ENCODE measurements at regions not wholly inside any gene's neighbourhood (a gene's known extent, or its start where the extent isn't known, plus 50 kb on each side); places are given as distances from the start of the nearest gene placed in this dataset.

DNA sequence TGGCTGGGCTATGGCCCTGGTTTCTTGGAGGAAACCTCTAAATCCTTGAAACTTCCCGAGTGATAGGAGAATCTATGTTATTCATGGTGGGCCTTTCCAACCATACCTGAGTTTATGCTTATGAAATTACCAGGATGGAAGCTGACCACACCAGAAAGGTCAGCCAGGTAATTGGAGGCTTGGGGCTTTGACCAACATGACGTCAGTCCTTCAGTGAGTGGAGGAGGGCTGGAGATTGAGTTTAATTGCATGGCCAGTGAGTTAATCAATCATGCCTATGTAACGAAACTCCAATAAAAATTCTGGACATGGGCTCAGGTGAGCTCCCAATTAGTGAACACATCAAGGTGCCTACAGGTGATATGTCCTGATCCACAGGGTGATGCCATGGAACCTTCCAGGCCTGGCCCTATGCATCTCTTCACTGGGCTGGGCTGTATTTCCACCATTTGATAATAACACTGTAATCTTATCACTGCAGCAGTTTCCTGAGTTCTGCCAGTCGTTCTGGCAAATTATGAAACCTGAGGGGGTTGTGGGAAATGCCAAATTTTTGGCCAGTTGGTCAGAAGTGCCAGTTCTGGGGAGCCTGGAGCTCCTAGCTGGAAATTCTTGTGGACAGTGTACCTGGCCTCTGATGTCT, 106.5 kb downstream of the CDH26 start:
- DNase-seq = no peak

DNA sequence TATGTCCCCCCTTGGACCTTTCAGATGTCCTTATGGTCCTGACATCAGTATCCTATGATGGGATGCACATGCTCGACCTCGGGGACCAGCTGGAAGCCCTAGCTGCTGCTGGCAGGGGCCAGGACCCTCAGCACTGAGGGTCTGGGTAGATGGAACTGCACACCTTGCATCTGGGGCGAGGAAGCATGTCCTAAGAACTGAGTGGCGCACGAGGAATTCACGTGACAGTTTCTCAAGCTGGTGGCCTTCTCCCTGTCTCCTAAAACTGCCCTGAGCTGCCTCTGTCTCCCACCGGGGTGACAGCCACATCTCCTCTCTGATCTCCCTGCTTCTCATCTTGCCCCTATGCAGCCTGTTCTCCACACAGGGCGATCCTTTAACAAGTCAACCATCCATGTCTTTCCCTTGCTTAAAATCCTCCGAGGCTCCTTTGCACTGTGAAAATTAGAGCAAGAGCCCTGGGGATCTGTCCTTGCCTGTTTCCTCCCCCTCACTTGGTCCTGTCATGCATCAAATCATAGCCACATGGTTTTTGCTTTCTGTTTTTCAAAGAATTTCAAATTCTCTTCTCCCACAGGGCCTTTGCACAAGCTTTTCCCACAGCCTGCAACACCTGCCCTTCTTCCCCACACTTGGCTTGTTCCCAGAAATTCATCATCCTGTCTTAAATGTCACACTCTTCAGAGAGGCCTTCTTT, 107.7 kb downstream of the CDH26 start:
- no peak for DNase-seq

DNA sequence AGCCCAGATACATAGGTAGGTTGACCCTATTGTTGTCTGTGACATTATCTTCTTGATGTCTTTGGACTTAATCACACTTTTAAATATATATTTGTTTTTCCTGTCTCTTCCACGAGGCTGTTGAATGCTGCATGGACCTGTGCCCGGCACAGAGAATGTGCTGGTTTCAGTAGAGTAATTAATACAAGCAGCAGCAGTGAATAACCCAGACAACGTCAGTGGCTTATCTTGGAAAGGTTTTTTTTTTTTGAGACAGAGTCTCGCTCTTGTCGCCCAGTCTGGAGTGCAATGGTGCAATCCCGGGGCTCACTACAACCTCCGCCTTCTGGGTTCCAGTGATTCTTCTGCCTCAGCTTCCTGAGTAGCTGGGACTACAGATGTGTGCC, 108.2 kb downstream of the CDH26 start:
- DNase-seq = no peak

DNA sequence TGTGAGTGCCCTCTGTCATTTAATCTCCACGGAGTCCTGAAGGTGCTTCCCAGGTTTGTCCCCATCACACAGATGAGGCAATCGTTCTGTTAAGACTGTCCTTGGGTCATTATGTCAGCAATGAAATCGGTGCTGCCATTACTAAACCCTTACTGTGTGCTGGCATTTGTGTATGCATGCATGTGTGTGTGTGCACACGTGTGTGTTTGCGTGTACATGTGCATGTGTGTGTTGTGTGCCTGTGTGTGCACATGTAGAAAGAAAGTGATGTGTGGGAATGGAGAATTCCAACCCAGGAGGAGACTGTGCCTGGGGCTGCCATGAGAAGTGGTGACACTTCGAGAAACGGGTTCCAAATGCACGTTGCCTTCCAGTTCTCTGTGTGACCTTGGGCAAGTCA, 110.3 kb downstream of the CDH26 start:
- no peak for DNase-seq

DNA sequence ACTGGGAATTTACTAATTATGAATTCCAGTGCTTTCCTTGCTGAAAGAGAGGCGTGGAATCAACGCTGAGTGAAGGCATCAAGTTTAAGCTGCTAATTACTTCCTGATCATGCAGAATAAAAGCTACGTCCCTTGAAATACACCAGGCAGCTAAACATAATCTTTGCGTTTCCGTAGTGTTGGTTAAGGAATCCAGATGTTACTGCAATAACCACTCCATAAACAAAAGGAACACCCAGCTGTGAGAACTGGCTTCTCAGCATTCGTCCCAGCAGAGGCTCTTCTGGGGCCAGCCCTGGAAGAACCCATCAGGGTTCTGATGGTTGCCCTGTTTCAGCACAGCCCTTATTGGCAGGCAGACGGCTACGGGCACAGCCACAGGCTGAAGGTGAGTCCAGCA, 111.4 kb downstream of the CDH26 start:
- no peak for DNase-seq

- DNase-seq = no peak
Observed at GRCh38 chr20:60070791-60071190, 112.6 kb downstream of the CDH26 start.

- DNase-seq = no peak
Observed at GRCh38 chr20:60071965-60072364, 113.7 kb downstream of the CDH26 start.

DNA sequence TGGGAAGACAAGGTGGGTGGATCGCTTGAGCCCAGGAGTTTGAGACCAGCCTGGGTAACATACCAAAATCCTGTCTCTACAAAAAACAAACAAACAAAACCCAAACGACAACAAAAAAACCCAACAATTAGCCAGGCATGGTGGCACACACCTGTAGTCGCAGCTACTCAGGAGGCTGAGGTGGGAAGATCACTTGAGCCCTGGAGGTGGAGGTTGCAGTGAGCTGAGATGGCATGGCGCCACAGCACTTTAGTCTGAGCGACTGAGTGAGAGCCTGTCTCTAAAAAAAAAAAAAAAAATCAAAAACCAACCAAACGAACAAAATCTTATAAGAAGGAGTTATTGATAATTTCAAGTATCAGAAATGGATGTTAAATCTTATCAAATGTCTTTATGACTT, 114.9 kb downstream of the CDH26 start:
- DNase-seq = no peak

GRCh38 chr20:60073504-60073903, 115.3 kb downstream of the CDH26 start:
- no peak for DNase-seq

GRCh38 chr20:60074276-60074675, 116.1 kb downstream of the CDH26 start:
- DNase-seq = no peak

GRCh38 chr20:60078351-60079250, 120.4 kb downstream of the CDH26 start:
- DNase-seq = peak; percentile 87 to 91

GRCh38 chr20:60080401-60080800, 122.2 kb downstream of the CDH26 start:
- DNase-seq = no peak

GRCh38 chr20:60085551-60086132, 127.4 kb downstream of the CDH26 start:
- DNase-seq = no peak

GRCh38 chr20:60086821-60087562, 128.8 kb downstream of the CDH26 start:
- DNase-seq = no peak

GRCh38 chr20:60087563-60088105, 129.4 kb downstream of the CDH26 start:
- no peak for DNase-seq

DNA sequence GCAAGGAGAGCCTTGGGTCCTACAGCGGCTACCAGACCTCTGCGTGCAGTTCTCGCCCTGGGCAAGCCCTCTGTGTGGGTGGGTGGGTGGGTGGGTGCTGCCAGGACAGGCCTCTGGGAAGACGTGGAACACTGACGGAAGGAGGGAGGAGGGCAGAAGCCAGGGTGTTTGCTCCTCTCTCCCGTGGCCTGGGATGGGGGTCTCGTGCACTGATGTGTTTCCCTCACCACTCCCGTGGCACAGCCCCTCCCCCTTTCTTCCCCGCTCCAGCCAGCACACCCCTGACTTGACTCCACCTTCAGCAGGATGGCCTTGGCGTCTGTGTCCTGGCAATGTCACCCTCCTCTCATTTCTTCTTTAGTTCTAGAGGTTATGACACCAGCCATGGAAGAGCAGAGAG, 130.0 kb downstream of the CDH26 start:
- DNase-seq = no peak

- no peak for DNase-seq
Observed at GRCh38 chr20:60090631-60091030, 132.4 kb downstream of the CDH26 start.

DNA sequence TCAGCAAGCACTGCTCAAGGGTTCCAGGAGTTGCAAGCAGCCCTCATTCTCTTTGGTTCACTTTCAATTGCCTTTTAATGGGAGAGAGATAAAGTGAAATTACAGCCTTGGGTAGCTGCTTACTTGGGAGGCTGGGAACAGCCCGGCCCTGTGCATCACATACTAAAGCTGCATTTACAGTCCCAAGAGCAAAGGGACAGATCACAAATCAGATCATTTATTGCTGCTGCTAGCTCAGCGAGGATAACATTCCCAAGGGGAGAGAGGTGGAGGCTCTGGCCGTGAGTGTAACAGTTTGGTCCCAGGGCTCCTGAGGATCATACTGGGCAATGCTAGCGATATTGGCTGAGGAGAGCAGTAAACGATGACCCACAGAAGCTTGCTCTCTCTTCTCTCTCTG, 133.1 kb downstream of the CDH26 start:
- no peak for DNase-seq

- no peak for DNase-seq
Observed at GRCh38 chr20:60091861-60092260, 133.6 kb downstream of the CDH26 start.

DNA sequence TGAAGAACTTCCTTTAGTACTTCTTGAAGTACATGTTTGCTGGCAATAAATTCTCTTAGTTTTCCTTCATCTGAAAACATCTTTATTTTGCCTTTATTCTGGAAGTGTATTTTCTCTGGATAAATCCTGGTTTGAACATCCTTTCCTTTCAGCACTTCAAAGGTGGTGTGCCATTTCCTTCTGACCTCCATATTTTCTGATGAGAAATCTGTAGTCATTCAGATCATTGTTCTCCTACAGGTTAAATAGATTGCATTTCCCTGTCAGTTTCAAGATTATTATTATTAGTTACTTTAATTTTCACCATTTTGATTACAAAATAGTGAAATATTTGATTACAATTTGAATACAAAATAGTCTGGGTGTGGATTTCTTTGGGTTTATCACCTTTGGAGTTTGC, 134.5 kb downstream of the CDH26 start:
- no peak for DNase-seq

- DNase-seq = no peak
Observed at GRCh38 chr20:60095456-60095855, 137.2 kb downstream of the CDH26 start.

DNA sequence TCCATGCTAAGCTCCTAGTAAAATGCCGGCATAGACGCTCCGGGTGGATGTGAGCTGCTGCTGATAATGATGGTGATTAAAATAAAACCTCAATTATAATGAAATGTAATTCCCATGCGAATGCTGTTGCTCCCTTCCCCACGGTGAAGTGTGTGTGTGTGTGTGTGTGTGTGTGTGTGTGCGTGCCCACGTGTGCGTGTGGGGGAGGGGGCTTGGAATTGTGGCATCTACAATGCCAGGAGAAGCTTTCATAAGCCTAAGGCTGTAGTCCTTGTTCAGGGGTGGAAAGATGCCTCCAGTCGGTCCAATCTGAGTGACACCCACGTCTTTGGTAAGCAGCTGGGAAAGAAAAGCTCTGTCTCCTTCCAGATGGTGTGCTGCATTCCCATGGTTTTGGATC, 137.9 kb downstream of the CDH26 start:
- DNase-seq = no peak
